ENCODE measurements at regions not wholly inside any gene's neighbourhood (a gene's known extent, or its start where the extent isn't known, plus 50 kb on each side); places are given as distances from the start of the nearest gene placed in this dataset.

DNA sequence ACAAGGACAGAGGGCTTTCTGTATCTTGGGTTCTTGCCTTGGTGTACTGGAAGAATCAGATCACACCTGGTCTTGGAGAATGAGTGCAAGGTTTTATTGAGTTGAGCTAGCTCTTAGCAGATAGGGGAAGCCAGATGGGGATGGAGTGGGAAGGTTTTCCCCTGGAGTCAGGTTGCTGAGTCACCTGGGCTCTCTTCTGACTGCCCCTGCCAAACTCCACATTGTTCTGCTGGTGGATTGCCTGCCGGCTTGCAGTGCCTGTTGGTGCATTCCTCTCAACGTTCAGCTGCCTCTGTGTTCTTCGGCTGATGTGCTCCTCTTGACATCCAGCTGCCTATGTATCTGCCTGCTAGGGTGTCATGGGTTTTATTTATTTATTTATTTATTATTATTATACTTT is 1431.1 kb downstream of the CDH8 start:
- Mint-ChIP-seq H3K4me1 (ENCODE audit: low read depth) (no peaks in the 10 kb centered on the region), H3K9me3 (peaks cover 15% of the 10 kb centered on the region), H3K27ac (no peak overlapping the region), H3K27me3 (ENCODE audit: insufficient read depth) (no peaks in the 10 kb centered on the region), H3K36me3 (ENCODE audit: low read depth) (no peaks in the 10 kb centered on the region), H3K4me3 (no peak overlapping the region)
- DNase-seq: no peak
- TF ChIP-seq, protein P1, sequence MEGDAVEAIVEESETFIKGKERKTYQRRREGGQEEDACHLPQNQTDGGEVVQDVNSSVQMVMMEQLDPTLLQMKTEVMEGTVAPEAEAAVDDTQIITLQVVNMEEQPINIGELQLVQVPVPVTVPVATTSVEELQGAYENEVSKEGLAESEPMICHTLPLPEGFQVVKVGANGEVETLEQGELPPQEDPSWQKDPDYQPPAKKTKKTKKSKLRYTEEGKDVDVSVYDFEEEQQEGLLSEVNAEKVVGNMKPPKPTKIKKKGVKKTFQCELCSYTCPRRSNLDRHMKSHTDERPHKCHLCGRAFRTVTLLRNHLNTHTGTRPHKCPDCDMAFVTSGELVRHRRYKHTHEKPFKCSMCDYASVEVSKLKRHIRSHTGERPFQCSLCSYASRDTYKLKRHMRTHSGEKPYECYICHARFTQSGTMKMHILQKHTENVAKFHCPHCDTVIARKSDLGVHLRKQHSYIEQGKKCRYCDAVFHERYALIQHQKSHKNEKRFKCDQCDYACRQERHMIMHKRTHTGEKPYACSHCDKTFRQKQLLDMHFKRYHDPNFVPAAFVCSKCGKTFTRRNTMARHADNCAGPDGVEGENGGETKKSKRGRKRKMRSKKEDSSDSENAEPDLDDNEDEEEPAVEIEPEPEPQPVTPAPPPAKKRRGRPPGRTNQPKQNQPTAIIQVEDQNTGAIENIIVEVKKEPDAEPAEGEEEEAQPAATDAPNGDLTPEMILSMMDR (IDR thresholded peaks at IDR 0.05): no peak

DNA sequence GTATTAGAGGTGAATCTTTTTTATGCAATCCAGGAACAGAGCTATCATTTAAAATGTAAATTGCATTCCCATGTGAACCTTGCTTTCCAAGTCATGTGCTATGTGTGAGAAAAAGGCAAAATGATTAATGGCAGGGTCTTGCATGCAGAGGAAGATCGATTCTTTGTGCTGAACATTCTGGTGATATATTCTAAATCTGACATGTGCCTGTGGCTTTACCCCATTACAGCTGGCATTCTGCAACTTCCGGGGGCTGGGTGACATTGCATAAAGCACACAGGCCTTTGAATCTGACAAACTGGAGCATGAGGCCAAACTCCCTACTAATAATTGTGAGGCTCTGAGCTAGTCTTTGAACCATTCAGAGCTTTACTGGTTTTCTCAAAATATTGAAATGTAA is 1449.7 kb downstream of the CDH8 start:
- DNase-seq: no peak
- H3K9me3 Mint-ChIP-seq: peaks cover 33% of the 10 kb centered on the region
- TF ChIP-seq, protein P1 (IDR thresholded peaks at IDR 0.05): no peak
- H3K4me1 Mint-ChIP-seq (ENCODE audit: low read depth): no peaks in the 10 kb centered on the region
- no peaks in the 10 kb centered on the region; the same call in 1 of the 2 replicates for H3K27me3 Mint-ChIP-seq (ENCODE audit: insufficient read depth)
- no peaks in the 10 kb centered on the region for H3K36me3 Mint-ChIP-seq (ENCODE audit: low read depth)
- H3K4me3 Mint-ChIP-seq: no peak overlapping the region
- no peak overlapping the region for H3K27ac Mint-ChIP-seq

DNA sequence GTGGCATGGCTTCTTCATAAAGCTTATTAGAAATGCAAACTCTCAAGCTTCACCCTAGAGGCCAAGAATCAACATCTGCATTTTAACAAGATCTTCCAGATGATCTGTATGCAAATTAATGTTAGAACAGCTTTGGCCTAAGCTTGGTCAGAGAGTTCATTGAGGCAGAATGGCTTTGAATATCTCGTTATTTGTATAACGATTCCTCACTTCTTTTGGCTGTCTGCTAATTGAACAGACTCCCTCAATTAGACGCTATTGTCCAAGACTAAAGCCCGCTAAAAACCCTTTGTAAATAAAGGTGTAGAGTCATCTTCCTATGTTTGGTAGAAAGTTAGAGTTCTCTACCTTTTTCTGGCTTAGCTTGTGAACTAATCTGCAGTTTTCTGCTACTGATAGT is 1453.7 kb downstream of the CDH8 start:
- Mint-ChIP-seq H3K27ac (no peak overlapping the region), H3K4me3 (no peak overlapping the region), H3K4me1 (ENCODE audit: low read depth) (no peaks in the 10 kb centered on the region), H3K27me3 (ENCODE audit: insufficient read depth) (no peaks in the 10 kb centered on the region; the same call in 1 of the 2 replicates), H3K9me3 (peaks cover 34% of the 10 kb centered on the region), H3K36me3 (ENCODE audit: low read depth) (no peaks in the 10 kb centered on the region)
- TF ChIP-seq, protein P1 (IDR thresholded peaks at IDR 0.05): no peak
- no peak for DNase-seq

DNA sequence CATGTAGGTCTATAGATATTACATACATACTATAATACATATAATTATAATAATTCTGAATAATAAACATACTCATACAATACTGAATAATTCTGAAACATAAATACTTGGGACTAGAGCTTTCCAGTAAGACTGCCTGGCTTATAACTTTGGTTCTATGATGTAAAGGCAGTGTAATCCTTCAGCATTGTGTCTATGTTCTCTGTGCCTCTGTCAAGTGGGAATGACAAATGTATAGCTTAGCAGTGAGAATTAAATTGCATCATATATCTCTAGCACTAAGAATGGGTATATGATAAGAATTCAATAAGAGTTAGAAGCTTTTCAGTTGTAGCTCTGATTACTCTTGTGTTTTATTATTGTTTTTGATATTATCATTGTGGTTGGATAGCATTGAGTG is 1469.3 kb downstream of the CDH8 start:
- Mint-ChIP-seq H3K4me1 (ENCODE audit: low read depth) (no peaks in the 10 kb centered on the region), H3K4me3 (no peak overlapping the region), H3K27me3 (ENCODE audit: insufficient read depth) (no peaks in the 10 kb centered on the region; the same call in 1 of the 2 replicates), H3K9me3 (peaks cover 38% of the 10 kb centered on the region), H3K27ac (no peak overlapping the region), H3K36me3 (ENCODE audit: low read depth) (no peaks in the 10 kb centered on the region)
- DNase-seq: no peak
- TF ChIP-seq, protein P1 (IDR thresholded peaks at IDR 0.05): no peak

DNA sequence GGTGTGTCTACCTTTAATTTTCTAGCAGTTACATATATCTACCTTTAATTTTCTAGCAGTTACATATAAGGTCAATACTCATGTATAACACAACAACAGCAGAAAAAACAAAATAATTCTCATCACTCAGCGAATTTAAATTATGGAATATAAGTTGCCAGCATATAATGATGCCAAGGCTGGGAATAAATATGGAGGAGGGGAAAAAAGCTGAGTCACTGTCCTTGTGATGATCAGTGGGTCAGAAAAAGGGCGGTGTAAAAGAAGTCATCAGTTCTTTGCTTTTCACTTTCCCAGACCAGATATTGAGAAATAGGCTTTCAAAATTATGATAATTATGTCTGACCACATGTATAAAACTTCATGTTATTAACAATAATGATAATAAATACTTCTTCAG is 1471.7 kb downstream of the CDH8 start:
- H3K4me1 Mint-ChIP-seq (ENCODE audit: low read depth): no peaks in the 10 kb centered on the region
- TF ChIP-seq, protein P1 (IDR thresholded peaks at IDR 0.05): no peak
- peaks cover 33% of the 10 kb centered on the region for H3K9me3 Mint-ChIP-seq
- H3K27me3 Mint-ChIP-seq (ENCODE audit: insufficient read depth): no peaks in the 10 kb centered on the region; the same call in 1 of the 2 replicates
- no peaks in the 10 kb centered on the region for H3K36me3 Mint-ChIP-seq (ENCODE audit: low read depth)
- H3K4me3 Mint-ChIP-seq: no peak overlapping the region
- no peak overlapping the region for H3K27ac Mint-ChIP-seq
- DNase-seq: no peak

DNA sequence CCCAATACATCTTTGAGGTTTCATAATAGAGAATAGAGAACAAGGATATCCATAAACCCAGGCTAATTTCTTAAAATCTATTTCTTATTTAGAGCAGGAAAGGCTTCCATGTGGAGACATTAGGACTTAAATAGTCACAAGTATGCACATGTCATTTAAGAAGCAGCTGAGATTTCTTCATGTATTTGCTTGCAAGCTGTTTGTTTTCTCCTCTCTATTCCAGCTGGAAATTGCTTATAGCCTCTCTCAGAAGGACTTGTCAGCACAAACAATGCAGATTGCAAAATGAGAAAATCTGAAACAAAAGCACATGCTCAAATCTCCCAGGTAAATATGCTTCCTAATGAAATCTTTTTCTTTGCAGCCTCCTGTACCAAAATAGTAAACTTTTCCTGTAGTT is 1473.1 kb downstream of the CDH8 start:
- H3K4me3 Mint-ChIP-seq: no peak overlapping the region
- no peaks in the 10 kb centered on the region; the same call in 1 of the 2 replicates for H3K27me3 Mint-ChIP-seq (ENCODE audit: insufficient read depth)
- TF ChIP-seq, protein P1 (IDR thresholded peaks at IDR 0.05): no peak
- no peak overlapping the region for H3K27ac Mint-ChIP-seq
- H3K4me1 Mint-ChIP-seq (ENCODE audit: low read depth): no peaks in the 10 kb centered on the region
- no peaks in the 10 kb centered on the region for H3K36me3 Mint-ChIP-seq (ENCODE audit: low read depth)
- DNase-seq: no peak
- peaks cover 42% of the 10 kb centered on the region for H3K9me3 Mint-ChIP-seq
